DMS53 treated with DMSO at 0.1 percent for 48 hours (cell line): ENCODE measurements at regions not wholly inside any gene's neighbourhood (a gene's known extent, or its start where the extent isn't known, plus 50 kb on each side); places are given as distances from the start of the nearest gene placed in this dataset.

Experiments
- DNase-seq: peaks from one replicate; lab custom pipeline; 2025; ENCODE audit not compliant: unreplicated experiment; lab: John Stamatoyannopoulos, UW

DNA sequence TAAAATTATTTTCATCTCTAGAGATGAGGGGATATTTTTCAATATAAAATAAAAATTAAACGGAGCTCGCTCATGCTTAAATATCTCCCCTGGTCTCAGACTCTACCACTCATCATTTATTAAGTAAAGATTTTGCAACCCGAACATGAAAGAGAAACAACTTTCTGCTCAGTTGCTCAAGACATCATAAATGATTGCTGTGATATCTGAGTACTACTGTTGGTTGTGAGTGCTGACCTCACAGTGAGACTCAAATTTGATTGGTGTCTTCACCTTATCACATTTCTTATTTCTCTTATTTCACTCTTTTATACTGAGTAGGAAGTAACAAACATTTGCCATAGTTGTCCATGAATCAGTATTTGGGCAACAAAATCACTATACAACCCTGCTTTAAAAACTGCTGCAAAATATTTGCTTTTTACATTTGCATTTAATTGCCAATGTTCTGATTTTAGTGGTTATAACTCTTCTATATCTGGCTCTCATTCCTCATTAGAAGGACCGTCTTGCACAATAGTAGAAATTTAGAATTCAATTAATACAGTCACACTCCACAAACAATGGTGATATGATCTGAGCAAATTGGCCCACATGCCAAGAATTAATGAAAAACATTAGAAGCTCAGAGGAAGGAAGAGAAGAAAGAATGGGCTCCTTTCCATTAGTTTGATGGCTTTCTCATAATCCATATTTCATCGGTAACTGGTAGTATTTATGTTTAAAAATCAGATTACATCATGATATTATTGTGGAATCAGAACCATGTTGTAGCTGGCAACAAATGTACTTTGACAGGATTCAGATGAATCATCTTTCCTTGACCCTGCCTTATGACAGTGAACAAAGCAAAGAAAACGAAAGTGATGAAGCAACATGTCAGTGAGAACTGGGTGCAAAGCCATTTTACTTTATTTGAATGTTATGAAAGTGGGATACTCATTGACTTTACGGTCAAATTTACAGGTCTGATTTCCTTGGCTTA lies 973.6 kb upstream of the TENM4 start:
- no peak for DNase-seq

DNA sequence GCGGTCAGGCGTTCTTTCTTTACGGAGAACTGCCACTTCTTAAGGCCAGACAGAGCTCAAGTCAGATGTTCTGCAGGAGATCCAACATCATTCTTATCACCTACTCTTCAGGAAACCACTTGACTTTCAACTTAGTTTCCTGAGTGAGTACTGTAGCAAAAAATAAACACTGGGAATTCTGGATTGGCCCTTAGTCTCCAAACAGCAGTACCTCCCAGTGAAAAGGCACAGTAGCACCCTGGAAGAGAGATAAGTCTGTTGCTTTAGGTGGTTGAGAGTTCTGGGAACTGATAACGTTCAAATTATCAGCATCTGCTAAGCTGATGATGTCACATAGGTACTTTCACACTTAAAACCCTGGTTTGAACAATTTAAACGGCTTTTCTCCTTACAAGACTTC lies 971.8 kb upstream of the TENM4 start:
- DNase-seq, result no peak

DNA sequence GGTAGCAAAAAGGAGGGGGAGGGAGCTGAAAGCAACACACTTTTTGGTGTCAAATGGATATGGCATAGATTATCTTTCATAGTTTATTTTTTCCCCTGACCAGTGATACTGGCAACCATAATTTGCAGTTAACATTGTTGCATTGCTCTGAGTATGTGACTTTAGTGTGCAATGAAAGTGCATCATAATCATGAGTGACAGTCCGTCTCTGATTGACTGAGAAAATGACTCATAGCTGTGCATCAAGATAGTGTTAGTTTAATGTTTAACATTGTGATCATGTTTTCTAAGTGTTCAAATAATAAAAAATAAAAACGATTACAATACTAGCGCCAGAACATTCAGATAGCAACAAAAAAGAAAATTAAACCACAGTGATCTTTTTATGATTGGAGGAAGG lies 952.4 kb upstream of the TENM4 start:
- no peak for DNase-seq

DNA sequence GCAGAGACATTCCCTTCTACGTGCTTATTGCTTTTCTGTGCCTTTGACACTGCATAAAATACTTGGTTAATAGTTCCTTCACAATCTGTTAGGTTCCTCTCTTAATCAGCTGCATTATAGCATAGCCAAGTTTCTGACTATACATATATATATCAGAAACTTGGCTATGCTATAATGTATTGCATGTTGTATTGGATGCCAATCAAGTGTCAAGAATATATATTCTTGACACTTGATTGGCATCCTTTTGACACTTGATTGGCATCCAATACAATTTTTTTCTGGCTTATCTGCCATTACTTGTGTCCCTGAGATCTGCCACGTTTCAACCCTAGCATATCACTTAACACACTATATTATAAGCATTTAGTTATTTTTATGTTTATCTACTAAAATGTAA lies 949.7 kb upstream of the TENM4 start:
- no peak for DNase-seq

DNA sequence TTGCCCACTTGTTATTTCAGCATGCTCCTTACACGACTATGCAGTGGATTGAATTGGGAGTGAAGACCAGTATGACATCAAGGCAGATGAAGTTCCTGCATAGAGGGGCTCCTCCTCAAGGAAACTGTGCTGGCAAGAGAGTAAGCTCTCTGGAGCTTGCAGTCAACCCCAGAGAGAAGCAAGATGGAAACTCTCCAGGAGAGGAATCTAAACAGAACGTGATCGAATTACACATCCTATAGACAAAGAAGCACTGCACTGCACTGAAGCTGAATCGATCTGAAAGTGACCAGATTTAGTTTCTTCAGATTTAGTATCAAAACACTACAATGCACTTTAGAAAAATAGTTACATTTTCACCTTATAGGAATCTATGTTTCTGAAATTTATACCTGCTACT lies 947.7 kb upstream of the TENM4 start:
- DNase-seq, result peak; percentile 44

DNA sequence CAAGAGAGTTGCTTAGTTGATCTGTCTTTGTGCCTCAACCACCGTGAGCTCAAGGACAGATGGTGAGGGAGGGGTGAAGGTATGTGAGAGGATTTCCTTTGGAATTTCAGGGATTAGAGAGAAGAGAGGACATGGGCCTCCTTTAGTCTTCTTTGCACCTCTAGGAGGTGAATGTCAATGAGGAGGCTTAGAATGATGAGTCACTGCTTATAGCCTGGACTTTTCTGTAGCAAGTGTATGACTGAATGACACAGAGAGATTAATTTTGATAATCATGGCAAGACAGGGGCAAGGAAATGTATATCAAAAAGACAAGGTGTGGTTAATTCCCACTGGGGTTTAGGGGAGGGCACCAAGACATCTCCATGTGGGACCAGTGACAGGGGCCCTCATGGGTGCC lies 947.3 kb upstream of the TENM4 start:
- DNase-seq, result peak; percentile 54

DNA sequence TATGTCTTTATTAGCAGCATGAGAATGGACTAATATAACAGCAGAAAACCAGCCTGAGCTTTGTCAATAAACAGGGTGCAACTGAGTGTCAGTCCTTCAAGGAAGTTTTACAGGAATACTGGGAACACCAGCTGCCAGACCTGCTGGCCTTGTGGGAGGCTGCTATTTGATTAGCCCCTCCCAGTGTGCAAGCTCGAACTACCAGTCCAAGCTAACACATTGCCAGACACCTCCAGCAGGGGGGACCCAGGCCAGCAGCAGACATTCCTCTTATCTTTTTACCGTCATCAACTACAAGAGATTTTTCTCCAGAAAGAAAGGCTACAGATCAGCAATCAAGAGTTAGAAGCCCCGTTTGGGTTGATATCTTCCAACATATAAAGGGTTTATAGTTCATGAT lies 942.8 kb upstream of the TENM4 start:
- DNase-seq, result no peak

DNA sequence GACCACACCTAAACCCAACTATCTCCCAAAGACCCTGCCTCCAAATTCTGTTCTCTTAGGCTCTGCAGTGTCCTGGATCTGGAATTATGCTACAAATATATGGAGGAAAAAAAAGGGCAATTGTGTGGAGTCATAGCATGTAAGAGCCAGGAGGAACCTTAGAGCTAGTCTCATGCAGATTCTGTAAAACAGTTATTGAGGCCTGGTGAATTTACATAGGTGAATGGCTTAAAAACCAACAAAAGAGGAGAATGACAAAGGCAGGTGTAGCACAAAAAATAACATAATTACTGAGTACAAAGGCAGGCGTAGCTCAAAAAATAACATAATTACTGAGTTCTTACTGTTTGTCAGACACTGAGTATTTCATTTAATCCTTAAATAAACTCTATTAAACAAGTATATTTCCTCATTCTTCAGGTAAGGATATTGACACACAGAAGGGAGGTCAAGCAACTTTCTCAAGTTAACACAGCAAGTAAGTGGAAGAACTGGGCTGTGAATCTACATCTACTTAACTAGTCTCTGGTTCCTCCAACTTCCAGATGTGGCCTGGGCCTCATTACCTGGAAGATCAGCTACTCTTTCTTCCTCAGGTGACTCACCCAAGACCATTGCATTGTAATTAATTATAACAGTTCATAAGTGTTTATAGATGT lies 938.9 kb upstream of the TENM4 start:
- peak; percentile 28 for DNase-seq

DNA sequence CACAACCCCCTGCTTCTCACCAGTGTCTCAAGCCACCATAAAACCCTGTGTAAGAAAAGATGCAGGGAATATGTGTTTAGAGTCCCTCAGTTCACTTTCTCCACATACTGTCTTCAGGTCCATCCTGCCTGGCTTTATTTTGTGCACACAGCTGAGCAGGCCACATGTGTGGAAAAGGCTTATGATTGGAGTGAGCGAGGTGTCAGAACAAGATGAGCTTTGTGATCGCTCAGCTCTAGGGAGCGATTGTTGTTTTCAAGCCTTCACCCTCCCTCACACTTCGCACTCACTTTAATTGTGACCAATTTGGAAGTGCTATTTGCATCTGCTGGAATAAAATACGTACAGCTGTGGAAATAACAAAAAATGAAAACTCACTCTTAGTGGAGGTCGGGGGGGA lies 931.1 kb upstream of the TENM4 start:
- no peak for DNase-seq

DNA sequence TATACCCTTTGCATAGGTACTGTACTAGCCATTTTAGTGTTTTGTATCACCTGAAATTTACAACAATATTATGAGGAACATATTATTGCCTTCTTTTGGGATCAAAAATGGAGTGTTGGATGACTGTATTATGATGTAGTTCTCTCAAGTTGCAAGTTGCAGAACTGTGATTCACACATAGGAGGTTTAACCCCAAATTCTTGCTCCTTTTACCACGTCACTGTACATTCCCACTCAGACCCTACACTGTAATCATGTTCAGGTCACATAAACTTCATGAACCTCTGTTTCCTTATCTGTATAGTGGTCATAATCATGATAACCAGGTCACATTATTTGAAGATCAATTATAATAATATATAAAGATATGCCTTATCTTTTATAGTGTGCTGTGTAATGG lies 925.1 kb upstream of the TENM4 start:
- DNase-seq, result no peak

DNA sequence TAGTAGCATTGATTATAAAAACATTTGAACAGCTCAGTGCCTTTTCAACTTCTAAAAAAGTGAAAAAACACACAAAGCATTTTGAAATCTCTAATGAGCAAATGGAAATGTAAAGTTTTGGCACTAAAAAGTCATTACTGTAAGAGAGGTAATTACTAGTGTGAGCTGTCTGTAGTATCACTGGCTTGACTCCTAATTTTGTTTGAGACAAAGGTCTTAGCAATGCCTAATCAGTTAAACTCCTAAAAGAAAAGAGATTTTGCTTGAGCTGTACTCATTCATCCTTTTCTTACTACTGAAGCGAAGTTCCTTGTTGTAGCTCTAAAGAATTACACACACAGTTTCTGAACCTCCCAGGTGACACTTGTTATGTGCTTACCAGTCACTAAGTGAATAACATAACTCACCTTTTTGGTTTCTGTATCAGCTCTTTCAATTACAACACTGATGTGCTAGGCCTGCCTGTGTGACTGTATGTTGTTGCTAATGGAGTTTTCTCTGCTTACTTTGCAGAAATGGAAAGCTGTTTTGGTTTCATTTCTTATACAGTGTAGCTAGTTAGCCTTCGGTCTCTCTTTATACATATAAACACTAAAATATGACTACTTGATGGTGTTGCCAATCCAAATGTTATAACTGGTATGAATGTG lies 924.4 kb upstream of the TENM4 start:
- no peak for DNase-seq

DNA sequence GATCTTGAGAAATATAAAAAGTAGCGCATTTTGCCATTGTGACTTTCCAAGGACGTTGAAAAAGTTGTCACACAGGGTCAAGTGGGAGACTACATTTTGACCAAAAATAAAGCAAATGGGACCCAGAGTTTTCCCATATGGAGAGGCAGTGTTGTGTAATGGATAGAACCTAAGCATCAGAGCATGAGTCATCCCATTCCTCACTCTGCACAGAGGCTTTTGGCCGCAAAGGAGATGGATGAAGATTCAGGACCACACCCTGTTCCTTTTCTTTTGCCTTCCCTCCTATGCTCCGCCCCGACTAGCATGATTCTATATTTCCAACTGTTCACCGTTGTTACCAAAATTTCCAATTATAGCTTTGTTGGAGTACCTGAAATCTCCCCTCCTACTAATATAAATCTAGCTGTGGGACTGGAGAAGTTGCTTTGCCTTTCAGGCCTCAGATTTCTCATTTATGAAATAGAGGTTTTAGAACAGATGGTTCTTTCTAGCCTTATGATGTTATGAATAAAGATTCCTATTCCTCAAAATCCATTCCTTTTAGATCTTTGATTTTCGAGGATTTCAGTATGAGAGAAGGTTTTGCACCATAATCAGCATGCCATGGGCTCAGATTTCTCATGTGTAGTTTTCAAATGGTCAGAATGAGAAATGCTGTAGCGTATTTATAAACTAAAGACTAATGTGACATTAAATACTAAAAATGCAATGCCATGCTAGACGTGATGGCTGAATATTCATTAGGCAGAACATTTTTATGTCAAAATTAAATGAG lies 921.9 kb upstream of the TENM4 start:
- DNase-seq, result no peak

DNA sequence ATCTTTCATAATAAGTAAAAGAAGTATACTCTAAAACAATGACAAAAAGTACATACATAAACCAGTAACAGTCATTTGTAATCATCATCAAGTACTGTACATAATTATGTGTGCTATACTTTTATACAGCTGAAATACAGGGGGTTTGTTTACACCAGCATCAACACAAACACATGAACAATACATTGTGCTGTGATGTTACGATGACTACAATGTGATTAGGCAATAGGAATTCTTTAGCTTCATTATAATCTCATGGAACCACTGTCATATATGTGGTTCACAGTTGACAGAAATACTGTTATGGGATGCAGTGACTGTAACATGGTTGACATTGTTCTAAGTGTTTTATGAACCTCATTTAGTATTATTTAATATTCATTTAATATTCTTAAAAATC lies 914.4 kb upstream of the TENM4 start:
- no peak for DNase-seq

DNA sequence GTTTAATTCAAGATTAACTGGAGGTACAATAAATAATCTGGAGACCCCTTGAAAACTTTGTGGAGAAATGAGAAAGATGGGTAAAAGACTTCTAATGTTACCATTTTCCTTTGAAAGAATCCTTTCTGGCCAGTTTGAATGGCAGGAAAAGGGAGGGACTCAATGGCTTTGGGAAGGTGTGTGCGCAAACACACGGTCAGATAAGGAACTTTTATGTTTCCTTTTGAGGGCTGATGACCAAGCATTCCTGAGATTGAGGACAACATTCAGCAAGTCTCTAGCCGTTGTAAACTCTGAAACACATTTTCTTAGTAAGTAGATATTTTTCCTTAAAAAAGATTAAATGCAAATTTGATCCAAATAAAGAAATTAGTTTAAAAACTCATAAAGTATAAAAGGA lies 909.7 kb upstream of the TENM4 start:
- DNase-seq, result no peak

DNA sequence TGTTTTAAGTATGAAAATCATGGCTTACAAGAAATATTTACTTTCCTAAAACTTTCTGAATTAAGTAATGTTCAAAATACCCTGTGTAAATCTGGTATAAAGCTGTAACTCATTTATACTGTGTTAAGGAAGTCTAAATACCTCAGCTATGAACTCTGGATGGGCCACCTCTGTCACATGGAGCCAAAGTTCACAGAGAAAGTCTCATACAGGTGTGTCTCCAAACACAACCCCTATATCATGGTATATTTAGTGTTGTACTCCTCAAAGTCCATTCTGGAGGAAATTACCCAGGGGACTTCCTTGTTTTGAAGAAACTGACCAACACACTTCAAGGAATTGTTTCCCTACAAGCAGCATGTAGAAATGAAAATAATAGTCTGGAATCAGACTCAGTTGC lies 909.2 kb upstream of the TENM4 start:
- no peak for DNase-seq

DNA sequence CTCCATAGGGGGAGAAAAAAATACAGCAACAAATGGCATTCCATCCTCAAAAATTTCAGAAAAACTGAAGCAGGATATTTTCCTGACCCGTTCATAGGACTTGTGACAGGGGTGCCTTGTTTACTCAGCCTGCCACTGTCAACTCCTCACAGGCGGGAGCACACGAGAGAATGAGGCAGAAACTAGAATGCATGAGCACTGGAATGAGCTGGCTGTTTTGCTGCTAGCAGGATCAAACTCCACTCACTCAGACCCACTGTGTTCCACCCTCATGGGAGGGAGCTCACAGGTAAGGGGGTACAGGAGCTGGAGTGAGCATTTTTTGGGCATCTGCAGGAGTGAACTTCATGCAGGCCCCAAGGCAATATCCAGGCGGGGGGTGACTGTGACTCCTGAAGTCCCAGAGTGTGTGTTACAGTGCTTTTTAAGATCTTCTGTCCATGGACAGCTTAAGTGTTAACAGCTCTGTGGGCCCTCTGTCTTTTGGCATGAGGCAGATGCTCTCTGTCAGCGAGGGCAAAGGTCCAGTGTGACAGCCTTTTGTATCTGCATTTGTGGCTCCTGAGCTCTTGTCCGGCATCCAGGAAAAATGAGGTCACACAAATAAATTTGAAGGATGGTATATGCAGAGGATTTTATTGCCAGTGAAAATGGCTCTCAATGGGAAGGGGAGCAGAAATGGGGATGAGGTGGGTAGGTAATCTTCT lies 905.7 kb upstream of the TENM4 start:
- no peak for DNase-seq

DNA sequence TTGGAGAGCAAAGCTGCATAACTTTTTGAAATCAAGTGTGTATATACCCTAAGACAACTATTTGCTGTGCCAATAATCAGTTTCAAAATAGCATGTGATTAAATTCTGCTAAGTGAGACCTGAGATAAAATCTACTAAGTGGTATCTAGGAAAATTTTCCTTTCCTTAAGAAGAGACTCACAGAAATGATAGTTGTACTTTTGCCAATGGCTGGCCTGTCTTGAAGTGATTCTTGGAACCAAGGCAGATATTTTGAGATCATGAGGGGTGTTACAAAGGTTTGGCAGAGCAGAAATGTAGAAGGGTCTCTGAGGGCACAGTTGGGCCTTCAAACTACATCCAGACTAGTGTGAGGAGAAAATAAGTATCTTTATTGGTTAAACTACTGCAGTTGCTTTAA lies 902.6 kb upstream of the TENM4 start:
- DNase-seq, result no peak

DNA sequence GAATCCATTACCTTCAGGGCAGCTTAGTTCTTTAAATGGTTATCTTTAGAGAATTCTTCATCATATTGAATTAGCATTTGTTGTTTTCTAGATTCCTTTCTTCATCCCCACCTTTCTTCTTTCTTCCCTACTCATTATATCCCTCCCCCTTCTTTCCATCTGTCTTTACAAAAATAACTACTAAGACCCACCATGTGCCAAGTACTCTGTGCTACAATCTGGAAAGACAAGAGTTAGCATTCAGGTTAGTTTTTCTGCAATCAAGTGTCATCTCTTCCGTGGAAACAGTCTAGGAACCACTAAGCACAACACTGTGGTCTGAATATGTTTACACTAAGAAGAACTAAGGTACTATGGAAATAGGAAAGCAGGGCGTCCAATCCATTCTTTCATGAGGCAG lies 897.4 kb upstream of the TENM4 start:
- DNase-seq, result no peak

DNA sequence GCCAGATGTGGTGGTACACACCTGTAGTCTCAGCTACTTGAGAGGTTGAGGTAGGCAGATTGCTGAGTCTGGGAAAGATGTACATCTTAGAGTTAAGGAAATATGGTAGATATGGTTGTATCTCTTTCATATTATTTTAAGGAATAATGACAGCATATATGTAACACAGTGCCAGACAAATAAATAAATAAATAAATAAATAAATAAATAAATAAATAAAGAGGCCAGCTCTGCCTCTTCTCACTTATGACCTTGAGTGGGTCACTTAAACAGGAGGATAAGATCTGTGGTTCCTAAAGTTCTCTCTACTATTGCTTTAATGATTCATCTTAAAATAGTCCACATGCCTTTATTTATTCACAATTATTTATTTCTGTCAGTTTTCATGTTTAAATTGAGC lies 890.9 kb upstream of the TENM4 start:
- DNase-seq, result no peak

DNA sequence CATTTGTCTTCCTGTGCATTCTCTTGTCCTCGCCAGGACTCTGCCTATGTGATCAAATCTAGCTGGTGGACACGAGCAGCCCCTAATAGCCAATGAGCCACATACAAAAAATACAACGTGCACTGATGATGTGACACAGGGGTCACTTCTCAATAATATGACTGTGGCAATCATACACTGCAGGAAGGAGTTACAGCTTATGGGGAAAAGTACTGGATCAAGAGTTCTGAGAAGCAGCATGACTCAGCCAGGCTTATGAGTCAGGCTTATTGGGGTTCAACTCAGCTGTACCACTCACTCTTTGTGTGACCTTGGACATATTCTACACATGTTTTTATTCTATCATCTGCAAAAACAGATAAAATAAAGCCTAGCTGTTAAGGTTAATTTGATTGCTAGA lies 889.4 kb upstream of the TENM4 start:
- no peak for DNase-seq

DNA sequence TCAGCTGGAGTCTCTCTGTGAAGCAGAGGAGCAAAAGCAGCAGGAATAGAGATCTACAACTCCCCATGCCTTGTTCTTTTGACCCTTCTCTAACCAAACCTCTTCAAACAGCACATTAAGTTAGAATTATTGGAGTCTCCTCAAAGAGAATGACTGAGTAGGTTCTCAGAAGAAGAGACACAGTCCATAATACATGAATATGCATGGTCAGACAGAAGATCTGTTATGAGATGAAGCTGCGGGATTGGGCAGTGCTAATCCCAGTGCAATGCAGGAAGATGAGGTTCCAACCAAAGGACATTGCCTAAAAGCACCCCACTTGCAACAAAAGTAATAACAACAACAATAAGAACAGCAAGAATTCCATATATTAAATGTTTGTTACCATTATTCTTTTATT lies 887.9 kb upstream of the TENM4 start:
- DNase-seq, result no peak
